ENCODE measurements at regions not wholly inside any gene's neighbourhood (a gene's known extent, or its start where the extent isn't known, plus 50 kb on each side); places are given as distances from the start of the nearest gene placed in this dataset.

- FAIRE-seq = no peak
- 59% methylated on average over 3 of the region's 3 CpGs; no CpG with 5 or more reads in 1 of the 2 experiments for WGBS, 2 experiments (ENCODE audit: extremely low coverage in 1 of 2, insufficient coverage in 1 of 2, insufficient read length in 1 of 2, insufficient replicate concordance in 2 of 2, low coverage in 1 of 2, low lambda C conversion rate in 2 of 2, missing lambda C conversion rate in 1 of 2)
- TF ChIP-seq E2F6 (IDR thresholded peaks at IDR 0.05) = no peak
- TF ChIP-seq CBX5 (IDR thresholded peaks at IDR 0.05; ENCODE audit: low read depth, low read length) = no peak
- TF ChIP-seq ASH2L (IDR thresholded peaks at IDR 0.05; ENCODE audit: low read length) = no peak
- no peak for TF ChIP-seq YY1 (IDR thresholded peaks at IDR 0.05; ENCODE audit: low read depth, low read length)
- no peak for TF ChIP-seq CTCF (IDR thresholded peaks at IDR 0.05; ENCODE audit: control extremely low read depth in 1 of 3, insufficient read depth in 1 of 3, low read depth in 1 of 3, low read length in 3 of 3)
- no peak for TF ChIP-seq TCF12 (IDR thresholded peaks at IDR 0.05; ENCODE audit: low read depth, low read length)
- TF ChIP-seq SRF (IDR thresholded peaks at IDR 0.05; ENCODE audit: low read depth, low read length) = no peak
- TF ChIP-seq EZH2 (IDR thresholded peaks at IDR 0.05; ENCODE audit: low read depth, low read length, severe bottlenecking) = no peak
- TF ChIP-seq CTBP2 (IDR thresholded peaks at IDR 0.05; ENCODE audit: borderline replicate concordance, insufficient read depth, insufficient read length, low read length) = no peak
These were observed 946.0 kb downstream of the IGSF11 start for GRCh38 chr3:118088696-118089095.

More at GRCh38 chr3:118088696-118089095, 946.0 kb downstream of the IGSF11 start:
- Histone ChIP-seq H3K27me3 (replicated peaks in 1 of 4; ENCODE audit: control insufficient read depth in 3 of 4, extremely low read depth in 1 of 4, insufficient read depth in 3 of 4, low read length in 3 of 4) (no peaks in the 10 kb centered on the region), H3K18ac (ENCODE audit: extremely low read depth, low read length) (no peak overlapping the region), H3K14ac (ENCODE audit: insufficient read length) (no peak overlapping the region), H3K4me3 (ENCODE audit: extremely low read depth in 1 of 4, insufficient read depth in 2 of 4, low read depth in 3 of 4, low read length in 4 of 4) (no peak overlapping the region), H3K23ac (ENCODE audit: insufficient read length) (no peak overlapping the region), H3K9me3 (ENCODE audit: insufficient read depth in 2 of 2, low read depth in 1 of 2, low read length in 1 of 2) (peaks cover 15 to 20% of the 10 kb centered on the region in 2 experiments), H2BK120ac (replicated peaks; ENCODE audit: low read depth, low read length) (no peak overlapping the region), H2BK12ac (ENCODE audit: low read depth, low read length) (no peak overlapping the region), H2BK20ac (ENCODE audit: low read length) (no peak overlapping the region), H4K91ac (replicated peaks; ENCODE audit: insufficient read length, low read length) (no peak overlapping the region), H2BK5ac (ENCODE audit: low read depth, low read length) (no peak overlapping the region), H3K56ac (replicated peaks; ENCODE audit: insufficient read length, low read depth, low read length) (no peak overlapping the region), H3K36me3 (ENCODE audit: control insufficient read depth in 2 of 4, insufficient read depth in 4 of 4, low read length in 3 of 4) (peaks cover 0 to 10% (median 0%) of the 10 kb centered on the region in 4 experiments; a peak in 2 of 8 replicates), H4K5ac (ENCODE audit: insufficient read length, low read depth, low read length) (no peak overlapping the region), H3K27ac (ENCODE audit: low read depth, low read length) (no peak overlapping the region), H3K4me2 (ENCODE audit: insufficient read depth in 1 of 2, low read depth in 2 of 2, low read length in 2 of 2) (no peak overlapping the region), H2BK15ac (ENCODE audit: low read length) (no peak overlapping the region), H3K4ac (replicated peaks; ENCODE audit: insufficient read length, low read depth, low read length) (no peak overlapping the region), H4K20me1 (replicated peaks in 1 of 2; ENCODE audit: control insufficient read depth in 1 of 2, insufficient read depth in 2 of 2, low read length in 2 of 2) (no peaks in the 10 kb centered on the region), H3K79me2 (ENCODE audit: control insufficient read depth in 1 of 2, insufficient read depth in 2 of 2, low read length in 2 of 2) (no peaks in the 10 kb centered on the region), H4K8ac (ENCODE audit: extremely low read depth, insufficient read depth, low read length) (no peak overlapping the region), H2AFZ (ENCODE audit: low read length) (no peak overlapping the region; the same call in 1 of the 2 replicates), H3K79me1 (ENCODE audit: low read depth, low read length) (no peaks in the 10 kb centered on the region), H3K23me2 (ENCODE audit: low read depth, low read length) (no peaks in the 10 kb centered on the region), H3K9ac (replicated peaks in 1 of 4; ENCODE audit: extremely low read depth in 1 of 4, low read depth in 3 of 4, low read length in 3 of 4) (no peak overlapping the region), H3K4me1 (replicated peaks in 1 of 4; ENCODE audit: control insufficient read depth in 3 of 4, insufficient read depth in 4 of 4, low read length in 3 of 4) (no peaks in the 10 kb centered on the region), H2AK5ac (ENCODE audit: low read depth, low read length) (no peak overlapping the region)
- POLR2A ChIA-PET (ENCODE audit: partially characterized antibody) = no interaction called here
- CTCF ChIA-PET (ENCODE audit: partially characterized antibody) = interaction anchor here (0.7 kb wide), 1 partner anchor 57 kb away, joined by 3 read pairs; no protein-coding TSS in a partner anchor
- no peak for DNase-seq (ENCODE audit: low read depth in 1 of 2, low spot score in 2 of 2)
